PC-3 (cell line): ENCODE measurements at regions not wholly inside any gene's neighbourhood (a gene's known extent, or its start where the extent isn't known, plus 50 kb on each side); places are given as distances from the start of the nearest gene placed in this dataset.

Experiments
- ATAC-seq: fragments of 200-7000 bp; cut with Tn5 transposase; 2 replicates; pipeline ENCODE4 v1.9.1; 2020; ENCODE audit warnings: mild to moderate bottlenecking, moderate library complexity
- BruUV-seq: library from RNA; stranded (reverse); fragments of 400-500 nt; replicated peaks from 2 replicates; lab custom pipeline; 2021; lab: Mats Ljungman, UMichigan
- CTCF ChIA-PET: fragments of 300-600 bp; sonication (Branson Sonifier 250); formaldehyde crosslinking; loops from one replicate; lab custom pipeline; 2022; ENCODE audit warnings: antibody characterized with exemption; lab: Charles Lee
- POLR2A ChIA-PET: fragments of 300-600 bp; sonication (Branson Sonifier 250); formaldehyde crosslinking; loops from one replicate; lab custom pipeline; 2022; ENCODE audit warnings: antibody characterized with exemption; ENCODE audit not compliant: unreplicated experiment; lab: Charles Lee
- DNase-seq: peaks from one replicate; pipeline ENCODE4 v3.0.0-alpha.2; 2015
- H2AFZ ChIP-seq: fragments of 300-600 bp; sonication (generic); 2 replicates; pipeline ENCODE4 v1.6.0; 2016; ENCODE audit warnings: antibody characterized with exemption, low read length
- H3F3A ChIP-seq: fragments of 300-600 bp; sonication (generic); one replicate; pipeline ENCODE4 v1.6.0; 2017; ENCODE audit warnings: antibody characterized with exemption, low read length, control low read depth, mild to moderate bottlenecking; ENCODE audit not compliant: unreplicated experiment
- H3K27ac ChIP-seq: fragments of 300-600 bp; sonication (generic); 2 replicates; pipeline ENCODE4 v1.5.1; 2016; ENCODE audit warnings: mild to moderate bottlenecking, low read length
- H3K27me3 ChIP-seq: fragments of 300-600 bp; sonication (generic); 2 replicates; pipeline ENCODE4 v1.6.1; 2016; ENCODE audit warnings: low read length, mixed read lengths
- H3K36me3 ChIP-seq: fragments of 300-600 bp; sonication (generic); 2 replicates; pipeline ENCODE4 v1.6.1; 2016; ENCODE audit warnings: low read depth, mixed run types, low read length, mixed read lengths
- H3K4me1 ChIP-seq: fragments of 300-600 bp; sonication (generic); 2 replicates; pipeline ENCODE4 v1.5.1; 2016; ENCODE audit warnings: low read length; ENCODE audit not compliant: insufficient read depth
- H3K4me2 ChIP-seq: fragments of 300-600 bp; sonication (generic); 2 replicates; pipeline ENCODE4 v1.6.0; 2016; ENCODE audit warnings: low read length
- H3K4me3 ChIP-seq: fragments of 300-600 bp; sonication (generic); 2 replicates; pipeline ENCODE4 v1.5.1; 2016; ENCODE audit warnings: mild to moderate bottlenecking, low read length, mixed read lengths
- H3K79me2 ChIP-seq: fragments of 300-600 bp; sonication (generic); 2 replicates; pipeline ENCODE4 v1.6.1; 2017; ENCODE audit warnings: low read length, mixed read lengths
- H3K9ac ChIP-seq: fragments of 300-600 bp; sonication (generic); 2 replicates; pipeline ENCODE4 v1.6.0; 2016; ENCODE audit warnings: mild to moderate bottlenecking, low read length
- H3K9me2 ChIP-seq: fragments of 300-600 bp; sonication (generic); replicated peaks from 2 replicates; pipeline ENCODE4 v1.6.1; 2016; ENCODE audit warnings: mixed run types, low read length, mixed read lengths
- H3K9me3 ChIP-seq: fragments of 300-600 bp; sonication (generic); 2 replicates; pipeline ENCODE4 v1.6.1; 2016; ENCODE audit warnings: low read length, mixed read lengths
- H4K20me1 ChIP-seq: fragments of 300-600 bp; sonication (generic); 2 replicates; pipeline ENCODE4 v1.6.1; 2016; ENCODE audit warnings: low read length, mixed read lengths
- CTCF ChIP-seq: fragments of 300-600 bp; sonication (generic); conservative IDR thresholded peaks from 2 replicates; pipeline ENCODE4 v1.5.1; 2017; ENCODE audit warnings: antibody characterized with exemption, low read depth, mild to moderate bottlenecking, low read length
- EZH2 ChIP-seq: fragments of 300-600 bp; sonication (generic); IDR thresholded peaks from one replicate; pipeline ENCODE4 v1.6.1; 2017; ENCODE audit warnings: antibody characterized with exemption, mild to moderate bottlenecking, low read length; ENCODE audit not compliant: unreplicated experiment
- EZH2phosphoT487 ChIP-seq: fragments of 300-600 bp; sonication (generic); IDR thresholded peaks from 2 replicates; pipeline ENCODE4 v1.6.1; 2018; ENCODE audit warnings: mild to moderate bottlenecking, antibody characterized with exemption, low read length, borderline replicate concordance
- intact Hi-C: fragments of 100-400 bp; cut with micrococcal nuclease; formaldehyde crosslinking; loops from 2 replicates; pipeline ENCODE4 v1.9.0; 2023

GRCh38 chr6:164791498-164791897 lies 517.9 kb downstream of the C6orf118 start:
- H3K36me3 ChIP-seq = no peaks in the 10 kb centered on the region
- no TSS peak for BruUV-seq
- CTCF ChIA-PET = no interaction called here

GRCh38 chr6:164763788-164764187 lies 545.6 kb downstream of the C6orf118 start:
- no peaks in the 10 kb centered on the region for H3F3A ChIP-seq
- no peak overlapping the region for H3K27ac ChIP-seq
- DNase-seq = no peak
- no peaks in the 10 kb centered on the region for H3K79me2 ChIP-seq
- ChIA-PET CTCF (no interaction called here), POLR2A (no interaction called here)
- H3K4me1 ChIP-seq = no peaks in the 10 kb centered on the region
- BruUV-seq = no TSS peak
- H4K20me1 ChIP-seq = no peaks in the 10 kb centered on the region
- no peaks in the 10 kb centered on the region for H3K9me2 ChIP-seq
- intact Hi-C loops = no loop called here
- no peaks in the 10 kb centered on the region for H3K27me3 ChIP-seq
- no peak for ATAC-seq
- H3K4me3 ChIP-seq = no peak overlapping the region
- no peaks in the 10 kb centered on the region for H3K36me3 ChIP-seq
- no peak overlapping the region for H3K9ac ChIP-seq
- no peak for TF ChIP-seq CTCF
- TF ChIP-seq EZH2 = no peak
- TF ChIP-seq EZH2phosphoT487 = no peak
- no peak overlapping the region for H3K4me2 ChIP-seq
- no peak overlapping the region for H2AFZ ChIP-seq
- H3K9me3 ChIP-seq = no peaks in the 10 kb centered on the region

More at GRCh38 chr6:164791498-164791897, 517.9 kb downstream of the C6orf118 start:
- no peaks in the 10 kb centered on the region for H3K9me2 ChIP-seq
- no peak overlapping the region for H3K27ac ChIP-seq
- H3K27me3 ChIP-seq = no peaks in the 10 kb centered on the region
- H3K79me2 ChIP-seq = no peaks in the 10 kb centered on the region
- no peak overlapping the region for H2AFZ ChIP-seq
- no peaks in the 10 kb centered on the region for H3K9me3 ChIP-seq
- no peak overlapping the region for H3K4me2 ChIP-seq
- no peaks in the 10 kb centered on the region for H3F3A ChIP-seq
- TF ChIP-seq CTCF (no peak), EZH2phosphoT487 (no peak), EZH2 (no peak)
- H3K4me1 ChIP-seq = no peaks in the 10 kb centered on the region
- H3K4me3 ChIP-seq = no peak overlapping the region
- no peak overlapping the region for H3K9ac ChIP-seq
- no peaks in the 10 kb centered on the region for H4K20me1 ChIP-seq
- intact Hi-C loops = no loop called here
- POLR2A ChIA-PET = no interaction called here
- no peak for ATAC-seq
- DNase-seq = no peak

GRCh38 chr6:164757451-164757850 lies 552.0 kb downstream of the C6orf118 start:
- H2AFZ ChIP-seq = no peak overlapping the region
- BruUV-seq = no TSS peak
- TF ChIP-seq CTCF = no peak
- no peak for TF ChIP-seq EZH2phosphoT487
- TF ChIP-seq EZH2 = no peak
- H3K27ac ChIP-seq = no peak overlapping the region
- H3K4me3 ChIP-seq = no peak overlapping the region
- no peaks in the 10 kb centered on the region for H3K9me2 ChIP-seq
- ChIA-PET CTCF (no interaction called here), POLR2A (no interaction called here)
- H3K36me3 ChIP-seq = no peaks in the 10 kb centered on the region
- H4K20me1 ChIP-seq = no peaks in the 10 kb centered on the region
- H3F3A ChIP-seq = no peaks in the 10 kb centered on the region
- H3K4me2 ChIP-seq = no peak overlapping the region
- intact Hi-C loops = no loop called here
- H3K4me1 ChIP-seq = no peaks in the 10 kb centered on the region
- no peak for DNase-seq
- no peaks in the 10 kb centered on the region for H3K27me3 ChIP-seq
- H3K9me3 ChIP-seq = no peaks in the 10 kb centered on the region
- no peak for ATAC-seq
- H3K9ac ChIP-seq = no peak overlapping the region
- no peaks in the 10 kb centered on the region for H3K79me2 ChIP-seq
